Glomerular endothelial cell (primary cell): ENCODE measurements at regions not wholly inside any gene's neighbourhood (a gene's known extent, or its start where the extent isn't known, plus 50 kb on each side); places are given as distances from the start of the nearest gene placed in this dataset.
"Not testable (repeated sequence)": the region's sequence is repeated elsewhere in the genome, so short reads cannot be mapped to it uniquely, and the experiment has no call there.

Experiments used
- DNase-seq: peaks from one replicate; pipeline ENCODE4 v3.0.0-alpha.2; 2011; ENCODE audit warnings: low read depth, low spot score; ENCODE audit errors: extremely low read depth

DNA sequence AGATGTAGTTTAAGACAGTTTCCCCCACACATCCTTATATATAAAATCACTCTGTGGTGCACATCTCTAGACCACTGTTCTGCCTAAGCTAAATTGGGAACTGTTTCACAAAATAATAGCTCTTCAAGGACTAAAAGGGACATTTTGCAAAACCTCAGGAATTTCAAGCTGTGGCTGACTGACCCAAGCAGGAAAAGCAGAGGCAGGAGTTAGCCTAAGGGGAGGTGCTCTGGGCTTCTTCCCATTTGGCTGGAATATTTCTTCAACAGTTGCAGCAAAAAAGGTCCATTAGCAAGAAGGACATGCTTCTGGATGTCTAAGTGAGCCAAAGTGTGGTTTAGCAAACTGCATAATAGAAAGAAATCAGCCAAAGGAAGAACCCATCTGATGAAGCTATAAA lies 551.2 kb upstream of the ANKRD30A start:
- no peak for DNase-seq

DNA sequence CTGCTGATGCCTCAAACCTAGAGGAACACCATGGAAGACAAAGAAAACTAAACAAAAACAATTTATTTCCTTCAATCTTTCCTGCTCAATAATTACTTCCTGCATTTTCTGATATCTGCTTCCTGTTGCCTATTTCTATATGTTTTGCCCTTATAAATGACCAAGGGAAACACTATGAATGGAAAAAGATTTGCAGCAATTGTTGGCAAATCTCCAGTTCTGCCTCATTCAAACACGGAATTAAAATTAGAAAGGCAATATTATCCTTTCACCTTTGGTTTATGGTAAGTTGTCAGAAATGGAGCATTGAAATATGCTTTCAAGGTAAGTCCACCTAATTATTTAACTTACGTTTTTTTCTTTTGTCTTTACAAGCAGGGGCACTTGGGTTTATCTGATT lies 552.2 kb upstream of the ANKRD30A start:
- DNase-seq, result peak; percentile 10

DNA sequence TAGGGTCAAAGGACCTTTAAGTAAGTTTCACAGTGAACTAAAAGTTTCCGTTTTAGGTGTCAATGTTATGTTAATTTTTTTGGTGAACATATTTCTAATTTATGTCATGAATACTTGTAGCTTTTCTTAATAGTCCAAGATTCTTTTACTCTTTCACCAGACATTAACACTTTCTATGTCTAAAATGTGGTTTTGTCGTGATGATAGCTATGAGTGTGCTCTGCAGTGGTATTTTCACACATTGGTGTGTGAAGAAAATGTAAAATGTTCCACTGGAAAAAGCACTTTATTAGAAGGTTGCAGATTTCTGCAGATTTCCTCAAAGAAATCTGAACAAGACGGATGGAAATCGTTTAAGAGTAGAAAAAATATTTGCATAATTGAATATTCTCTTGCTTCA lies 561.0 kb upstream of the ANKRD30A start:
- no peak for DNase-seq

DNA sequence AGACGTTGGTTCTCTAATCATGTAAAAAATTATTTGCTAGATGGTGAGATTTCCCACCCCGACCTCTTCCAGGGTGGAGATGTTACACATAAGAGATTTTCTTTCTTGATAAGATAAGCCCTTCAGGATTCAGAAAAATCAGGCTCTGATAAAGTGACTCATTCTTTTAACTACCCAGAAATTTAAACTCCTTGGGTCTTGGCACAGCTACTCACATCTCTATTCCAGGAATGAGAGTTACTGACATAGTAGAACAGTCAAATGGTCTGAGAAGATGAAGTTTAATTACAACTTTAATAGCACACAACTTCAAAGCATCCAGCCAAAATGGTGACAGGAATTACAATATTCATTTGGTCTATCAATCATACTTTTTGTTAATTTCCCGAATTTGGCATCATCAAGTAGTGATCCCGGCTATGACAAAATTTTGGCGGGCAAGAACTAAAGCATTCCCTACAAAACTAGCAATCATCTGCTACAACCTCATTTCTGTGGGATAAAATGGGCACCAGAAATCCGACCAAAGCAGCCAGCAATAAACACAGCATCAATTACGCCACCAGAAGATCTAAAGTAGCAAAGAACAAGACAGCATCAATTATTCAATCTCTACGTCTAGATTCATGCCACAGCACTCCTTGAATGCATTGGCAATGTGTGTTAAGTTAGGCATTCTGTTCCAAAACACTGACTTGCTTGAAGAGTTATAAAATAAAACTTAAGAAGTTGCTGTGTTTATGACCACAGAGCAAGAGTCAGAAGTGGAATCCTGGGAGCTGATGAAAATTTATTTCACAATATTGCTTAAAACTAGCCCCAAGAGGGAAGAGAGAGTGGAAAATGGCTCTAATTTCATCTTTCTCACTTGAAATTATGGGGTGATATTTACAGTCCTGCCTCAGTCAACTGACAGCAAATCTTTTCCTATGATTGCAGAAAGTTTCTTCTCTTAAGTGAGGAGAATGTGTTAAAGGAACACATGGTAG lies 565.7 kb upstream of the ANKRD30A start:
- DNase-seq, result no peak

DNA sequence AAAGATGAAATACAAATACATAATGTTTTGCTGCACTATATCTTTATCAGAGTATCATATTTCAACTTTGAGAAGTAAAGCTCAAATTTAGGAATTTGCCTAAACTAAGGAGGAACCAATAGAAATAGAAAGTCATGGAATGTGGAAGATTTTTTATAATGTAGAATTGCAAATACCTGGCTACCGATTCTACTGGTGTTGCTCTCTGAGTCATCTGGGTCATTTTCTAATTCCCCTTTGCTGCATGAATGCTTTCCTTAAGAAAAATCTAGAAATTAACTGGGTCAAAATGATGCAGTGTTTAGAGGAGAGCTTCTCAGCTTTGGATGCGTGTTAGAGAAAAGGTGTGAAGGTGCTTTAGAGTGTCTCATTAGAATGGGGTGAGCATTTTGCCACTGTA lies 568.9 kb upstream of the ANKRD30A start:
- DNase-seq, result no peak

DNA sequence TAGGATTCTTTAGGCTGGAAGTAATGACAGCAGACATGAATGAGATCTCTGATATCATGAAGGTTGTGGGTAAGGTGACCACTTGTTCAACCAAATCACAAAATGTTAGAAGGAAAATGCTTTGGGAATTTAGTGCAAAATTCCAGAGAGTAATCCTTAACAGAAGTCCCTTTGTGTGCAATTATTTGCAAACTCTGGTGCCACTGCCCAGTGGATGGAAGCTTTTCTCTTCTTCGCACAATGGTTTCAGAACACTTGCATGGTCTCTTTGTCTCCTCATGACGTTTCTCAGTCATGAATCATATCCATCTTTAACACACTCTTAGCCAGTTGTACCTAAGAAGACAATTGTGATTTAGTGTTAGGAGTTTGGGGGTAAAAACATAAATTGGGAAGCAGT lies 570.4 kb upstream of the ANKRD30A start:
- no peak for DNase-seq

DNA sequence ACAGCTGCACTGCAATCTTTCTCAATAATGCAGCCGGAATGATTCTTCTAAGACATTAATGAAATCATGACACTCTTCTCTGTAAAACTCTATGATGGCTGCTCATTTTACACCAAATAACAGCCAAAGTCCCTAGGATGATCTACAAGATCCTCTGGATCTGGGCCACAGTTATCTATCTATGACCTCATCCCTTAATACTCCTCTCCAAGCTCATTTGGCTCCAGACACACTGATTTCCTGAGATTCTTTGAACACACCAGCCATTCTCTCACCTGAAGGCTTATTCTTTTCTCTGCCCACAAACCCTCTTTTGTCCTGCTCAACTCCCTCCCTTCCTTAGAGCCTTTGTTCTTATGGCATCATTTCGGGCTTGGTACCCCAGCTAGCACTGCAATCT lies 577.4 kb upstream of the ANKRD30A start:
- no peak for DNase-seq

DNA sequence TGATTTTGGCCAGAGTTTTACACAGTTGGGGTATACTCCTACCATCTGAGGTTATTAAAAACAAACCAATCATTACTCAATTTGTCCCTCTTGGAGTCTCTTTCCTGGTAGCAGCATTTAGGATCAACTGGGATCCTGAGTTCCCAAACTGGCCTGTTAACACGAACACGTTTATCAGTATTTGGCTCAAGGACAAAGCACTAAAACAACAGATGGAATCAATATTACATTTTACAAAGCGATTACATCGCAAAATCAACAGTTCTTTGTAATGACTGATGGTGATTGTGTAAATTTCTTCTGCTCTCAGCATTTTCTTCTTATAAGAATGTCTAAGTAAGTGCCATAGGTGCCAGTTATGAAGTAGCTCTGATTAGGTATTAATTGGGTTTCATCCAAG lies 582.9 kb upstream of the ANKRD30A start:
- no peak for DNase-seq

DNA sequence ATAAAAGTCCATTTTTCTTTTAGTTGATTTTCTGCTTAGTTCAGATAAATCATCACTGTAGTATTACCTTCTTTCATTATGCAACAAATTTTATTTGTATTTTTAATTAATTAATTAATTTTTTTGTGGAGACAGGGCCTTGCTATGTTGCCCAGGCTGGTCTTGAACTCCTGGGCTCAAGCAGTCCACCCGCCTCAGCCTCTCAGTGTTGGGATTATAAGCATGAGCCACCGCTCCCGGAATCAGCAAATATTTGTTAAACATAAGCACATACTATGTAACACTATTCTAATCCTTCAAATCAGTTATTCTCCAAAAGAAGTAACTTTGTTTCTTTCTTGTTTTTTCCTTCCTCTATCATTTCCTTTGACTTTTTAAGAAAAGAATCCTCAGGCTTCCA lies 584.8 kb upstream of the ANKRD30A start:
- no peak for DNase-seq

DNA sequence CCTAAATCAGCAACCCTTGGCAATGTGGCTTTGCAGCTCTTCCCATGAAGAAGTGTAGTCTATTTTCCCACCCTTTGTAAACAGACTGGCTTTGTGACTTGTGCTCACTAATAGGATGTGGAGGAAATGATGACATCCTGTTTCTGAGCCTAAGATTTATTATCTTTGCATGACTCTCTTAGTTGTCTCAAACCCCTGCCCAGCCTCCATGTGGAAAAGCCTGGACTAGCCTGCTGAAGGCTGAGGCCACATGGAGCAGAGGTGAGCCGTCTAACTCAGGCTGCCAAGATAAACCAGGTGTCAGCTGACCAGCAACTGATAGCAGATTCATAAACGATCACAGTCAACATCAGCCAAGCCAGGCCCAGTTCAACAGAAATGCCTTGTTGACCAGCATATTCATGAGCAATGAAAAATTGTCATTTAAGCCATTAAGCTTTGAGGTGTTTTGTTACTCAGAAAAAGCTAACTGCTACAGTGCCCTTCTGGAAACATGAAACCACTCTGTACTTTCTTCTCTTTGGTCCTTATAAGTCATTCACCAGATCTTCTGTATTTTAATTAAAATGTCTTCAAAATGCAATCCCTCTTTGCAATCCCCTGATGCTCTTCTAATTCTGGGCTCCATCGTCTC lies 586.3 kb upstream of the ANKRD30A start:
- peak; percentile 96 for DNase-seq

DNA sequence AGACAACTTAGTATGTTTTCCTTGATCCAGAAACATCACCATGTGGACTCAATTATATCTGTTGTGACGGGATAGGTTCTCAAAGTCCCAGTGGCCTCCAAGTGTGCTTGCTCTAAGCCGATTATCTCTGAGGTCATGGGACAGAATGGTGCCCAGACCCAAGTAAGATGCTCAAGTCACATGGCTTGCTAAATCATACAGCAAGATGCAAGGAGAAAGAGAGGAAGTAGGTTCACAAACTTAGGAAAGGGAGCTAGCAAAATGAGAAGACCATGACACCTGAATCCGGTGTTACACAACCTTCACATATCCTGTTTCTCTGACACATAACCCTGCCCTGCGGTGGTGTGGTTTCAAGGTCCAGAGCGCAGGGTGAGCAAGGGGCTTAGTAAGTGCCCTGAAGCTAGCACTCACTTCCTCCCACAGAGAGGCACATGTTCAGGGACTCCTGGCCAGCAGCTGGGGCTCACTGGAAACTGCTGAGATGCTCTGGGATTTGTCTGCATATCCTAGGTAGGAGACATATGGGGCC lies 590.9 kb upstream of the ANKRD30A start:
- DNase-seq, result no peak

DNA sequence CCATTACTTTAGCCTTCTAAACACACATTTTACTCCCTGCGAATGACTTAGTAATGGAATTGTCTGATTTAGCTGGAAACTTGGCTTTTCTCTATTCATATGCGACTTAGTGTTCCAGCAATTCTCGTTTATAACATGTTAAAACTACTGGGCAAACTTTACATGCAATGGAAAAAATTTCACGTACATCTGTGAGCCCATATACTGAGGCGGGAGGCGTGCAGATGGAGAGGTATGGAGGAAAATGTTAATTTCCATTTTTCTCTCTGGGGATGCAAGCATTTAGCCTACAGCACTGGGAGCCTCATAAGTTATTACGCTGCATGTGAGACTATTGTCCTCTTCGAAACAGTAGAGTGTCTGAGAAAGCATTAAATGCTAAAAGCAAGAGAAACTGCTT lies 591.5 kb upstream of the ANKRD30A start:
- no peak for DNase-seq

DNA sequence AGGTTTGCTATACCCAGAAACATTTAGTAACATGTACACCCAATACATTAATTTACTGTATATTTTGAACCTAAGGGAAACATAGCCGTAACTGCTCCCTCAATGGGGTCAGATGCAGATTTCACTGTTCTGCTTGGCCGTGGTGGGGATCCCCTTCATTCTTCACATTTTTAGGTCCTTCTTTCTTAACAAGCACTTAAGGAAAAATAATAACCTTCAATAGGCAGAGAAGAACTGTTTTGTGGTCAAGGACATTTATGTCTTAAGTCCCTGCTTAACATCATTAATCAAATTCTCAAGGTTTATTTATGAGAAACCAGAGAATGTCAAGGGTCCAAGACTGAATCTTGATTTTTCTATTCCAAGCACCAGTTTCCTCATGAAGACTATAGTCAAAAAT lies 592.1 kb upstream of the ANKRD30A start:
- no peak for DNase-seq

DNA sequence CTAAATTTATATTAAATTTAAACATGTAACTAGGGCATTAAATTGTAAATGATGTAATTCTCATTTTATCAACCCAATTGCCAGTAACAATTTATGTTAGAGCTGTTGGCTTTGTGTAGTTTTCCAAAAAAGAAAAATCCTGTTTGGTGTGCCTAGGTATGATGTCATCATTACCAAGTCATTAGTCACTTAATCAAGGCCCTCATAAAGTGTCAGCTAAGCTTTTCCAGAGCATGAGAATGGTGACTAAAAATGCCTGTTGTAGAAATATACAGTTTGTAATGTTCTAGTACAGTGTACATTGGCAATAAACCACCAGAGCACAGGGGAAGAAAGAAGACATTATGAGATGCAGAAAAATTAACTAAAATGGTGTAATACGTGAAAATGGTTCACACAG lies 593.8 kb upstream of the ANKRD30A start:
- DNase-seq, result no peak

DNA sequence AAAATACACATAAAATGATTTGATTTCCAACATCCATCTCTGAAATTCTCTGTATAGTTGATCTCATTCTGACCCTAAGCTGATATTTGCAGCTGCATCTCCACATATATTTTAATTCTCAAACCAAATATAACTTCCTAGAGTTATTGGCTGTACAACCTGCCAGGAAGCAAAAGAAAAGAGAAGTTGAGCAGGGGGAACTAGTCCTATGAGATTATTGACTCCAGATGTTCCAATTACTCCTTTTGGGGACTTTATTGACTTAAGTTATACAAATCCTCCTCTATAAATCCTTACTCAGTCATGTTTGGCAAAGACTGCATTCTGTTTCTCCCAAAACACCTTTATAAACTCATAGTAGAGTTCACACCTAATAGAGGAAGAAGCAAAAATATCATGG lies 599.4 kb upstream of the ANKRD30A start:
- no peak for DNase-seq

DNA sequence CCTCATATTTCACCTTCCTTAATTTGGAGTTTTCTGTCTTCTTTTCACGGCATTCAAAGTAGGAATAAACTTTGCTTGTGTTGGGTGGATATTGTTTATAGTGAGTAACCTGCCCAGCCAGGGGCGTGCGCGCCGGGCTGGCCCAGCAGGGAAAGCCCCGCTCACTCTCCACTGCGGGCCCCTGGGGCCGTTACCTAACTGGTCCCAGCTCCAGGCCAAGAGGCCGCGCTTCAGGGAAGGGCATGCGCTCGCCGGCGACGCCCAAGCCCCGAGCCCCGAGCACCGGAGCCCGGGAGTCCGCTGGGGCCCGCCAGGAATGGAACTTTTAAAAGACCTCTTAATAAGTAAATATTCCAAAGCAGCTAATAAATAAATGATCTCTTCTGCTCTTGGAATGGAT lies 601.3 kb upstream of the ANKRD30A start:
- not testable (repeated sequence) for DNase-seq

DNA sequence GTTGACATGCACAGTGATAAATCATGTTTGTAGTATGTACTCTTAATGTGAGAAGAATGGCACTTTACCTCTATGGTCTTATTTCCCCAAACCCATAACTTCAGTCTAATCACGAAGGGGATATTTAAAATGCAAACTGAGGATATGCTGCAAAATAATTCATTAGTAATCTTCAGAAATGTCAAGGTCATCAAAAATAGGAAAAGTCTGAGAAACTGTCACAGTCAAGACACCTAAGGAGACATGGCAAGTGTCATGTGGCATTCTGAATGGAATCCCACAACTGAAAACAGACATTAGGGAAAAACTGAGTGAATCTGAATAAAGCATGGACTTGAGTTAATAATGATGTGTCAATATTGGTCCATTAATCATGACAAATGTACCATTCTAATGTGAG lies 605.5 kb upstream of the ANKRD30A start:
- no peak for DNase-seq

DNA sequence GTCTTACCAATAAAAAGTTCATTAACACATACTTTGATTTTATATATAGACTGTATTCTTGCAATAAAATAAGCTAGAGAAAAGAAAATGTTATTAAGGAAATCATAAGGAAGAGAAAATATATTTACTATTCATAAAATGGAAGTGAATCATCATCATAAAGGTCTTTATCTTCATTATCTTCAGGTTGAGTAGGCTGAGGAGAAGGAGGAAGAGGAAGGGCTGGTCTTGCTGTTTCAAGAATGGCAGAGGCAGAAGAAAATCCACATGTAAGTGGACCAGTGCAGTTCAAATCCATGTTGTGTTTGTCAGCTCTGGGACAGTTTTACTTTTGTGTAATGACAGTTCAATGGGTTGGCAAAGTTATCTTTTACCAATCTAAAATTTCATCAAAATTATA lies 609.1 kb upstream of the ANKRD30A start:
- DNase-seq, result no peak

DNA sequence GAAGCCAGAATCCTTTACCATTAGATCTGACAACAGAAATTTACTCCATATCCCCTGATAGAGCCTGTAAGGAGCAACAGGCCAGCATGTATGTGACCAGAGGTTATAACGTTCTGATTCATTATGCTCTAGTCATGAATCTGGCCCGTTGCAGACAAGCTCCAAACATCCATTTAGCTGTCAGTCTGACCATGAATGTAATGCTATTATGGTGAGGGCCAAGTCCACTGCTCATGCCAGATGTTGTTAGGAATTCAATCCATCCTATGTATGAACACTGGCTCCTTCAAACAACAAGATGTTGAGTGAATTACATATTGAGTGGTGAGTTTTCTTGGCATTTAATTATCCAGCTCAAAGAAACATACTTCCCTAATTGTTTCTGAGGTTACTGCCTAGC lies 610.1 kb upstream of the ANKRD30A start:
- no peak for DNase-seq

DNA sequence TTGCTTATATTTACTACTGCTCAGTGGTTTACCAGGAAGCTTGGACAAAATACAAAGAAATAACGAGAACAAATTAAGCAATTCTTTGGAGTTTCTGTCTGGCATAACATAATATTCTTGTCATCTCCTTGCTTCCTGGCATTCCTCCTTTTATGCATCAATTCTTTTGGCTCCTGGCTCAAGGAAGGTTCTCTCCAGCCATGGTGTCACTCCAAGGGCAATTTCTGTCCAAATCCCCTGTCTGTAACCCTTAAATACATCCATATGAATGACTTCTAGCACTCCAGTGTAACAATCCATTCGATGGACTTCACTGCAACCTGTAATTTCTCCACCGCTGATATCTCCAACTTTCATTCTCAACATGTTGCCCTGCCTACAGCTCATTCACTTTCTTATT lies 617.7 kb upstream of the ANKRD30A start:
- no peak for DNase-seq

DNA sequence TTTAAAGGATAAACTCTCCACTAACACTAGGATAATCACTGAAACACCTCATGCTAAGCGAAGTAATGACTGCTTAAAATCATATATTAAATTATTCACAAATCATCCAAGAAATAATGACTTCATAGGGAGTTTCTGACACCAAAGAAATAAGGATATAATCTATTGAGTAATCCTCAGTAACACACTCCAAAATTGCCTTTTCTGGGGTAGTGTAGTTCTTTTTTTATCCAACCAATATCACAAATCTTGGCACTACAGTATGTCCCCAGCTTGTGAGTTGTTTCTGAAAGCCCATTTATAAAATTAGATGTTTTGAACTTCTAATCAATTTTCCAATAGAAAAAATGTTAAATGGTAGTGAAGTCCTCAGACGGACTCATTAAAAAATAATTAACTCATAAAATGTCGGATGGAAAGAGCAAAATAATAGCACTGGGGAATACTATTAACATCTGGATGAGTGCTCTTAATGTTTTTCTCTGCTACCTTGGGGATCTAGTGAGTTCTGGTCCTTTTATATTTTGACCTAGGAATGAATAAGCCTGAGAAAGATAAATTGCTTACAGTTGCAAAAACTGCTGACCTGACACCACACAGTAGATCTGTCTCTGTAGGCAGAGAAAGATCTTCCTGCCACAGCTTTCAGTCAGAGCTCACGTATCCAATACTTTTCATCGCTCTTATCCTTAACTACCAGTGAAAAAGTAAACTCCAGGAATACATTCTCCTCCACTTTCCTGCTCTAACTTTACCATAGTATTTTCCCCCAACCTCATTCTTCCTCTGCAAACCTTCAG lies 618.5 kb upstream of the ANKRD30A start:
- no peak for DNase-seq
